Retina (tissue), 1 donor: ENCODE measurements at regions not wholly inside any gene's neighbourhood (a gene's known extent, or its start where the extent isn't known, plus 50 kb on each side); places are given as distances from the start of the nearest gene placed in this dataset.

Source experiments
- DNase-seq: peaks from one replicate; pipeline ENCODE4 v3.0.0-alpha.2; 2016

GRCh38 chr3:22236490-22237270 lies 485.7 kb upstream of the ZNF385D start:
- DNase-seq, result no peak

GRCh38 chr3:22239011-22239410 lies 488.0 kb upstream of the ZNF385D start:
- DNase-seq, result no peak

GRCh38 chr3:22241110-22241509 lies 490.1 kb upstream of the ZNF385D start:
- DNase-seq, result no peak

- no peak for DNase-seq
These were observed 493.9 kb upstream of the ZNF385D start for GRCh38 chr3:22244761-22245521.

GRCh38 chr3:22245811-22246583 lies 495.0 kb upstream of the ZNF385D start:
- no peak for DNase-seq

- no peak for DNase-seq
These were observed 498.6 kb upstream of the ZNF385D start for GRCh38 chr3:22249658-22250057.

- no peak for DNase-seq
These were observed 506.2 kb upstream of the ZNF385D start for GRCh38 chr3:22257252-22257651.

GRCh38 chr3:22262386-22262785 lies 511.4 kb upstream of the ZNF385D start:
- no peak for DNase-seq

GRCh38 chr3:22263042-22263441 lies 512.0 kb upstream of the ZNF385D start:
- DNase-seq, result no peak

GRCh38 chr3:22265403-22265802 lies 514.4 kb upstream of the ZNF385D start:
- DNase-seq, result peak; percentile 13

GRCh38 chr3:22269831-22270230 lies 518.8 kb upstream of the ZNF385D start:
- no peak for DNase-seq

- DNase-seq, result no peak
These were observed 525.3 kb upstream of the ZNF385D start for GRCh38 chr3:22276351-22276750.

GRCh38 chr3:22284559-22284958 lies 533.5 kb upstream of the ZNF385D start:
- no peak for DNase-seq

- DNase-seq, result no peak
These were observed 537.7 kb upstream of the ZNF385D start for GRCh38 chr3:22288756-22289155.

GRCh38 chr3:22292681-22293080 lies 541.7 kb upstream of the ZNF385D start:
- no peak for DNase-seq

GRCh38 chr3:22296601-22297000 lies 545.6 kb upstream of the ZNF385D start:
- no peak for DNase-seq

- no peak for DNase-seq
These were observed 546.4 kb upstream of the ZNF385D start for GRCh38 chr3:22297436-22297835.

GRCh38 chr3:22306454-22306853 lies 555.4 kb upstream of the ZNF385D start:
- DNase-seq, result no peak

- DNase-seq, result no peak
These were observed 557.9 kb upstream of the ZNF385D start for GRCh38 chr3:22308871-22309270.

GRCh38 chr3:22315925-22316324 lies 564.9 kb upstream of the ZNF385D start:
- no peak for DNase-seq

GRCh38 chr3:22318325-22318724 lies 567.3 kb upstream of the ZNF385D start:
- no peak for DNase-seq

GRCh38 chr3:22319446-22319845 lies 568.4 kb upstream of the ZNF385D start:
- DNase-seq, result no peak

GRCh38 chr3:22322861-22323260 lies 571.9 kb upstream of the ZNF385D start:
- no peak for DNase-seq

GRCh38 chr3:22326305-22326704 lies 575.3 kb upstream of the ZNF385D start:
- no peak for DNase-seq
